IPS-NIHi11 (cell line): ENCODE measurements at regions not wholly inside any gene's neighbourhood (a gene's known extent, or its start where the extent isn't known, plus 50 kb on each side); places are given as distances from the start of the nearest gene placed in this dataset.
"Not testable (repeated sequence)": the region's sequence is repeated elsewhere in the genome, so short reads cannot be mapped to it uniquely, and the experiment has no call there.

ENCODE experiments used
- DNase-seq: peaks from one replicate; pipeline ENCODE4 v3.0.0; 2012; ENCODE audit warnings: mixed read lengths, low spot score

- no peak for DNase-seq
Observed at GRCh38 chr14:85319101-85319500, 210.8 kb upstream of the FLRT2 start.

- no peak for DNase-seq
Observed at GRCh38 chr14:85319998-85320630, 209.8 kb upstream of the FLRT2 start.

- DNase-seq = no peak
Observed at GRCh38 chr14:85325134-85326017, 204.6 kb upstream of the FLRT2 start.

- no peak for DNase-seq
Observed at GRCh38 chr14:85332401-85332800, 197.5 kb upstream of the FLRT2 start.

- peak; percentile 24 for DNase-seq
Observed at GRCh38 chr14:85333313-85333712, 196.6 kb upstream of the FLRT2 start.

- no peak for DNase-seq
Observed at GRCh38 chr14:85333841-85334240, 196.1 kb upstream of the FLRT2 start.

- DNase-seq = no peak
Observed at GRCh38 chr14:85334316-85334715, 195.6 kb upstream of the FLRT2 start.

GRCh38 chr14:85336257-85336656 is 193.7 kb upstream of the FLRT2 start:
- DNase-seq = no peak

GRCh38 chr14:85336817-85337216 is 193.1 kb upstream of the FLRT2 start:
- DNase-seq = no peak

GRCh38 chr14:85338895-85339294 is 191.0 kb upstream of the FLRT2 start:
- no peak for DNase-seq

- no peak for DNase-seq
Observed at GRCh38 chr14:85342858-85343607, 186.9 kb upstream of the FLRT2 start.

GRCh38 chr14:85344171-85344570 is 185.8 kb upstream of the FLRT2 start:
- no peak for DNase-seq

- DNase-seq = no peak
Observed at GRCh38 chr14:85344847-85345570, 184.9 kb upstream of the FLRT2 start.

GRCh38 chr14:85350667-85351066 is 179.3 kb upstream of the FLRT2 start:
- no peak for DNase-seq

- not testable (repeated sequence) for DNase-seq
Observed at GRCh38 chr14:85352588-85352987, 177.4 kb upstream of the FLRT2 start.

- DNase-seq = no peak
Observed at GRCh38 chr14:85357120-85357519, 172.8 kb upstream of the FLRT2 start.

- DNase-seq = no peak
Observed at GRCh38 chr14:85358136-85358785, 171.7 kb upstream of the FLRT2 start.

- no peak for DNase-seq
Observed at GRCh38 chr14:85359505-85359904, 170.4 kb upstream of the FLRT2 start.

GRCh38 chr14:85363358-85363757 is 166.6 kb upstream of the FLRT2 start:
- DNase-seq = no peak

- no peak for DNase-seq
Observed at GRCh38 chr14:85366226-85366625, 163.7 kb upstream of the FLRT2 start.

GRCh38 chr14:85380881-85381280 is 149.1 kb upstream of the FLRT2 start:
- DNase-seq = no peak

GRCh38 chr14:85382341-85382740 is 147.6 kb upstream of the FLRT2 start:
- no peak for DNase-seq
